HepG2 (cell line): ENCODE measurements at regions not wholly inside any gene's neighbourhood (a gene's known extent, or its start where the extent isn't known, plus 50 kb on each side); places are given as distances from the start of the nearest gene placed in this dataset.

Source experiments
- ATAC-seq: fragments of 200-7000 bp; cut with Tn5 transposase; 3 replicates; pipeline ENCODE4 v1.9.1; 2020; ENCODE audit warnings: mild to moderate bottlenecking, moderate library complexity
- BruUV-seq: library from RNA; stranded (reverse); fragments of 400-500 nt; replicated peaks from 2 replicates; lab custom pipeline; 2021; lab: Mats Ljungman, UMichigan
- CTCF ChIA-PET: fragments of 300-600 bp; formaldehyde crosslinking; extraction: SDS; loops from one replicate; lab custom pipeline; 2021; ENCODE audit warnings: low total read pairs, inconsistent platforms, low intra/inter-chr PET ratio; lab: Yijun Ruan, JAX
- POLR2A ChIA-PET: fragments of 350-600 bp; sonication (Branson Sonifier 250); formaldehyde crosslinking; loops from one replicate; lab custom pipeline; 2020; ENCODE audit warnings: antibody characterized with exemption, inconsistent platforms; lab: Yijun Ruan, JAX
- DNase-seq: peaks from one replicate; pipeline ENCODE4 v3.0.0-alpha.2; 2015; ENCODE audit warnings: low spot score
- FAIRE-seq: peaks from 3 replicates; lab custom pipeline; 2011; peaks lifted over from hg19 to GRCh38; lab: Jason Lieb, UNC
- H2AFZ ChIP-seq: one replicate; pipeline ENCODE4 v1.6.1; 2011; ENCODE audit warnings: low read length, inconsistent platforms
- H3K27ac ChIP-seq: fragments of 300-600 bp; 3 replicates; pipeline ENCODE4 v1.8.0; 2011; ENCODE audit warnings: mixed run types, mild to moderate bottlenecking, mixed read lengths, low read length, inconsistent platforms; ENCODE audit not compliant: insufficient read depth; ENCODE audit errors: extremely low read length
- H3K27me3 ChIP-seq, 2 experiments: fragments of 200-600 bp in 1 of 2; 2 replicates in 1 of 2; 3 replicates in 1 of 2; pipeline versions ENCODE4 v1.6.0 to v1.8.0; 2011; ENCODE audit warnings: low read length in 2 of 2, mild to moderate bottlenecking in 2 of 2, moderate library complexity in 2 of 2, inconsistent platforms in 1 of 2; ENCODE audit not compliant: insufficient read depth in 2 of 2, control insufficient read depth in 1 of 2
- H3K36me3 ChIP-seq, 2 experiments: fragments of 200-600 bp in 1 of 2; replicated peaks in 1 of 2; 2 replicates in 1 of 2; 3 replicates in 1 of 2; pipeline versions ENCODE4 v1.5.1 to v1.8.0; 2011; ENCODE audit warnings: low read length in 2 of 2, inconsistent platforms in 1 of 2; ENCODE audit not compliant: insufficient read depth in 2 of 2, control insufficient read depth in 1 of 2
- H3K4me1 ChIP-seq: 2 replicates; pipeline ENCODE4 v1.5.1; 2012; ENCODE audit warnings: low read length, inconsistent platforms; ENCODE audit not compliant: insufficient read depth
- H3K4me2 ChIP-seq: 2 replicates; pipeline ENCODE4 v1.6.0; 2011; ENCODE audit warnings: low read depth, low read length, inconsistent platforms
- H3K4me3 ChIP-seq, 3 experiments: fragments of 200-600 bp in 1 of 3; sonication (generic), shearing (Covaris generic) in 1 of 3; replicated peaks in 1 of 3; 2 replicates each; pipeline ENCODE4 v1.5.1; 2011 to 2016; ENCODE audit warnings: low read length in 3 of 3, inconsistent platforms in 2 of 3, low read depth in 2 of 3, mild to moderate bottlenecking in 2 of 3, control low read depth in 1 of 3, mixed read lengths in 1 of 3; ENCODE audit not compliant: insufficient read depth in 1 of 3
- H3K79me2 ChIP-seq: one replicate; pipeline ENCODE4 v1.6.1; 2011; ENCODE audit warnings: low read length, inconsistent platforms; ENCODE audit not compliant: insufficient read depth
- H3K9ac ChIP-seq: 2 replicates; pipeline ENCODE4 v1.6.0; 2011; ENCODE audit warnings: mild to moderate bottlenecking, low read depth, low read length, inconsistent platforms; ENCODE audit not compliant: insufficient read depth
- H3K9me3 ChIP-seq: 2 replicates; pipeline ENCODE4 v1.5.1; 2012; ENCODE audit warnings: mild to moderate bottlenecking, low read length
- H4K20me1 ChIP-seq: 2 replicates; pipeline ENCODE4 v1.6.0; 2011; ENCODE audit warnings: inconsistent platforms, mild to moderate bottlenecking, low read length, moderate library complexity; ENCODE audit not compliant: insufficient read depth
- BHLHE40 ChIP-seq: IDR thresholded peaks from 2 replicates; pipeline ENCODE4 v1.6.1; 2011; ENCODE audit warnings: low read length, improper control_type of control experiment
- CCDC6 ChIP-seq: sonication (generic); formaldehyde crosslinking; IDR thresholded peaks from 2 replicates; pipeline ENCODE4 v1.8.1; 2022; ENCODE audit warnings: mild to moderate bottlenecking, missing genetic modification reagents, moderate library complexity
- MED8 ChIP-seq: sonication (generic); formaldehyde crosslinking; IDR thresholded peaks from 2 replicates; pipeline ENCODE4 v1.8.1; 2023; ENCODE audit warnings: mild to moderate bottlenecking, missing genetic modification reagents; ENCODE audit not compliant: insufficient replicate concordance
- NCOA1 ChIP-seq: sonication (generic); formaldehyde crosslinking; IDR thresholded peaks from 2 replicates; pipeline ENCODE4 v1.9.0; 2021; ENCODE audit warnings: missing genetic modification reagents
- NR3C1 ChIP-seq: sonication (generic); formaldehyde crosslinking; IDR thresholded peaks from 2 replicates; pipeline ENCODE4 v1.4.0; 2020; ENCODE audit warnings: missing genetic modification reagents
- ZFX ChIP-seq: sonication (generic); formaldehyde crosslinking; IDR thresholded peaks from 2 replicates; pipeline ENCODE4 v1.4.0; 2020; ENCODE audit warnings: mild to moderate bottlenecking, low read depth, missing genetic modification reagents, moderate library complexity
- ZNF333 ChIP-seq: sonication (generic); formaldehyde crosslinking; IDR thresholded peaks from 2 replicates; pipeline ENCODE4 v1.4.0; 2020; ENCODE audit warnings: mild to moderate bottlenecking, missing genetic modification reagents, borderline replicate concordance
- ZNF639 ChIP-seq: conservative IDR thresholded peaks from 2 replicates; pipeline ENCODE4 v1.6.1; 2018; ENCODE audit warnings: missing genetic modification reagents
- WGBS: methylation state at CpG from one replicate; pipeline ENCODE4 v1.1.6; 2017; ENCODE audit warnings: low lambda C conversion rate; 5-methylcytosine and 5-hydroxymethylcytosine counted together
- in situ Hi-C: cut with HindIII; loops from 2 replicates; pipeline ENCODE4 v1.10.0; 2017; ENCODE audit warnings: low pct_unique_long_range_greater_than_20kb; ENCODE audit not compliant: extremely low pct_ligation_motif_present
- intact Hi-C: fragments of 100-400 bp; cut with micrococcal nuclease; formaldehyde crosslinking; loops from one replicate; pipeline ENCODE4 v1.10.0; 2022; ENCODE audit not compliant: unreplicated experiment
- TF ChIP-seq, protein P1 (sequence below): IDR thresholded peaks from 2 replicates; pipeline ENCODE4 v1.6.1; 2018; ENCODE audit warnings: missing genetic modification reagents, mild to moderate bottlenecking, missing compliant biosample characterization

DNA sequence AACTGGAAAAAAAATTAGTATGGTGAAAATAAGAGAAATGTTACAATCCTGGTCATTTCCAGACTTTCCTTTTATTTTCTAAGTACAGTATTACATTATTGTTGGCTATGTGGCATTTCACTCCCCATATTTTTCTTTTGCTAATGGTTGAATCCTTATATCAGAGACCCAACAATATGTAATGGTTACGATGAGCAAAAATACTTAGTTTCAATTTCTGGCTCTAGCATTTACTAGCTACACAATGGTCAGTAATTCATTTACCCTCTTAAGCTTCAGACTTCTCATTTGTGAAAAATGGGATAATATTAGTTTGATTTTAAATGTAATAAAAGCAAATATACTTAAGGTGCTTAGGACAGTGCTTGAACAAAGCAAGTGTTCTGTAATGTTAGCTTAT, 942.9 kb upstream of the PABPC4L start:
- in situ Hi-C loops = no loop called here
- H3K36me3 ChIP-seq = no peaks in the 10 kb centered on the region
- no peak for TF ChIP-seq ZFX (CRISPR knock-in tag)
- TF ChIP-seq CCDC6 = no peak
- TF ChIP-seq MED8 (CRISPR knock-in tag) = no peak
- TF ChIP-seq, protein P1, sequence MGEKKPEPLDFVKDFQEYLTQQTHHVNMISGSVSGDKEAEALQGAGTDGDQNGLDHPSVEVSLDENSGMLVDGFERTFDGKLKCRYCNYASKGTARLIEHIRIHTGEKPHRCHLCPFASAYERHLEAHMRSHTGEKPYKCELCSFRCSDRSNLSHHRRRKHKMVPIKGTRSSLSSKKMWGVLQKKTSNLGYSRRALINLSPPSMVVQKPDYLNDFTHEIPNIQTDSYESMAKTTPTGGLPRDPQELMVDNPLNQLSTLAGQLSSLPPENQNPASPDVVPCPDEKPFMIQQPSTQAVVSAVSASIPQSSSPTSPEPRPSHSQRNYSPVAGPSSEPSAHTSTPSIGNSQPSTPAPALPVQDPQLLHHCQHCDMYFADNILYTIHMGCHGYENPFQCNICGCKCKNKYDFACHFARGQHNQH = no peak
- TF ChIP-seq NR3C1 (CRISPR knock-in tag) = no peak
- no peak for TF ChIP-seq ZNF333
- no peak for TF ChIP-seq BHLHE40
- no peak for TF ChIP-seq ZNF639 (CRISPR knock-in tag)
- no peak for TF ChIP-seq NCOA1 (CRISPR knock-in tag)
- no peak overlapping the region for H3K27ac ChIP-seq
- ATAC-seq (no peak), DNase-seq (no peak), FAIRE-seq (no peak)
- no peak overlapping the region for H3K4me3 ChIP-seq
- intact Hi-C loops = no loop called here
- H3K4me1 ChIP-seq = no peaks in the 10 kb centered on the region
- no peaks in the 10 kb centered on the region for H3K27me3 ChIP-seq
- CTCF ChIA-PET = no interaction called here
- no peak overlapping the region for H3K9ac ChIP-seq
- H3K79me2 ChIP-seq = no peaks in the 10 kb centered on the region
- H3K9me3 ChIP-seq = no peaks in the 10 kb centered on the region
- 25% methylated on average over 1 of the region's 1 CpG for WGBS
- POLR2A ChIA-PET = no interaction called here
- H4K20me1 ChIP-seq = no peaks in the 10 kb centered on the region
- no peak overlapping the region for H2AFZ ChIP-seq
- no peak overlapping the region for H3K4me2 ChIP-seq
- no TSS peak for BruUV-seq
